ENCODE measurements at regions not wholly inside any gene's neighbourhood (a gene's known extent, or its start where the extent isn't known, plus 50 kb on each side); places are given as distances from the start of the nearest gene placed in this dataset.

GRCh38 chr11:80414181-80415165 is 973.6 kb upstream of the TENM4 start:
- no peak for TF ChIP-seq JUND (IDR thresholded peaks at IDR 0.05; ENCODE audit: low read depth)
- in situ Hi-C loops (cut with HindIII; ENCODE audit: low pct_unique_long_range_greater_than_20kb, low sequenced_read_pairs) = no loop called here
- DNase-seq (ENCODE audit: low read depth in 1 of 2, low spot score in 1 of 2) = no peak

- DNase-seq (ENCODE audit: low read depth in 1 of 2, low spot score in 1 of 2) = no peak
- no peak for TF ChIP-seq JUND (IDR thresholded peaks at IDR 0.05; ENCODE audit: low read depth)
- in situ Hi-C loops (cut with HindIII; ENCODE audit: low pct_unique_long_range_greater_than_20kb, low sequenced_read_pairs) = no loop called here
Observed at GRCh38 chr11:80412604-80413003, 971.8 kb upstream of the TENM4 start.

GRCh38 chr11:80393210-80393609 is 952.4 kb upstream of the TENM4 start:
- in situ Hi-C loops (cut with HindIII; ENCODE audit: low pct_unique_long_range_greater_than_20kb, low sequenced_read_pairs) = no loop called here
- no peak for TF ChIP-seq JUND (IDR thresholded peaks at IDR 0.05; ENCODE audit: low read depth)

GRCh38 chr11:80390505-80390904 is 949.7 kb upstream of the TENM4 start:
- TF ChIP-seq JUND (IDR thresholded peaks at IDR 0.05; ENCODE audit: low read depth) = no peak
- in situ Hi-C loops (cut with HindIII; ENCODE audit: low pct_unique_long_range_greater_than_20kb, low sequenced_read_pairs) = no loop called here
- DNase-seq (ENCODE audit: low read depth in 1 of 2, low spot score in 1 of 2) = no peak

More at GRCh38 chr11:80393210-80393609, 952.4 kb upstream of the TENM4 start:
- no peak for DNase-seq (ENCODE audit: low read depth in 1 of 2, low spot score in 1 of 2)

GRCh38 chr11:80388536-80388935 is 947.7 kb upstream of the TENM4 start:
- no peak for DNase-seq (ENCODE audit: low read depth in 1 of 2, low spot score in 1 of 2)
- TF ChIP-seq JUND (IDR thresholded peaks at IDR 0.05; ENCODE audit: low read depth) = no peak
- in situ Hi-C loops (cut with HindIII; ENCODE audit: low pct_unique_long_range_greater_than_20kb, low sequenced_read_pairs) = no loop called here

- DNase-seq (ENCODE audit: low read depth in 1 of 2, low spot score in 1 of 2) = no peak
- no peak for TF ChIP-seq JUND (IDR thresholded peaks at IDR 0.05; ENCODE audit: low read depth)
- in situ Hi-C loops (cut with HindIII; ENCODE audit: low pct_unique_long_range_greater_than_20kb, low sequenced_read_pairs) = no loop called here
Observed at GRCh38 chr11:80388130-80388529, 947.3 kb upstream of the TENM4 start.

GRCh38 chr11:80383655-80384054 is 942.8 kb upstream of the TENM4 start:
- no peak for TF ChIP-seq JUND (IDR thresholded peaks at IDR 0.05; ENCODE audit: low read depth)
- peak in 1 of 2 experiments; percentile 22 for DNase-seq (ENCODE audit: low read depth in 1 of 2, low spot score in 1 of 2)
- in situ Hi-C loops (cut with HindIII; ENCODE audit: low pct_unique_long_range_greater_than_20kb, low sequenced_read_pairs) = no loop called here

GRCh38 chr11:80379620-80380278 is 938.9 kb upstream of the TENM4 start:
- peak in 1 of 2 experiments; percentile 74 for DNase-seq (ENCODE audit: low read depth in 1 of 2, low spot score in 1 of 2)
- no peak for TF ChIP-seq JUND (IDR thresholded peaks at IDR 0.05; ENCODE audit: low read depth)
- in situ Hi-C loops (cut with HindIII; ENCODE audit: low pct_unique_long_range_greater_than_20kb, low sequenced_read_pairs) = no loop called here

GRCh38 chr11:80371931-80372330 is 931.1 kb upstream of the TENM4 start:
- DNase-seq (ENCODE audit: low read depth in 1 of 2, low spot score in 1 of 2) = no peak
- in situ Hi-C loops (cut with HindIII; ENCODE audit: low pct_unique_long_range_greater_than_20kb, low sequenced_read_pairs) = no loop called here
- no peak for TF ChIP-seq JUND (IDR thresholded peaks at IDR 0.05; ENCODE audit: low read depth)

GRCh38 chr11:80365980-80366379 is 925.1 kb upstream of the TENM4 start:
- TF ChIP-seq JUND (IDR thresholded peaks at IDR 0.05; ENCODE audit: low read depth) = no peak
- no peak for DNase-seq (ENCODE audit: low read depth in 1 of 2, low spot score in 1 of 2)
- in situ Hi-C loops (cut with HindIII; ENCODE audit: low pct_unique_long_range_greater_than_20kb, low sequenced_read_pairs) = no loop called here

DNA sequence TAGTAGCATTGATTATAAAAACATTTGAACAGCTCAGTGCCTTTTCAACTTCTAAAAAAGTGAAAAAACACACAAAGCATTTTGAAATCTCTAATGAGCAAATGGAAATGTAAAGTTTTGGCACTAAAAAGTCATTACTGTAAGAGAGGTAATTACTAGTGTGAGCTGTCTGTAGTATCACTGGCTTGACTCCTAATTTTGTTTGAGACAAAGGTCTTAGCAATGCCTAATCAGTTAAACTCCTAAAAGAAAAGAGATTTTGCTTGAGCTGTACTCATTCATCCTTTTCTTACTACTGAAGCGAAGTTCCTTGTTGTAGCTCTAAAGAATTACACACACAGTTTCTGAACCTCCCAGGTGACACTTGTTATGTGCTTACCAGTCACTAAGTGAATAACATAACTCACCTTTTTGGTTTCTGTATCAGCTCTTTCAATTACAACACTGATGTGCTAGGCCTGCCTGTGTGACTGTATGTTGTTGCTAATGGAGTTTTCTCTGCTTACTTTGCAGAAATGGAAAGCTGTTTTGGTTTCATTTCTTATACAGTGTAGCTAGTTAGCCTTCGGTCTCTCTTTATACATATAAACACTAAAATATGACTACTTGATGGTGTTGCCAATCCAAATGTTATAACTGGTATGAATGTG is 924.4 kb upstream of the TENM4 start:
- no peak for DNase-seq (ENCODE audit: low read depth in 1 of 2, low spot score in 1 of 2)

DNA sequence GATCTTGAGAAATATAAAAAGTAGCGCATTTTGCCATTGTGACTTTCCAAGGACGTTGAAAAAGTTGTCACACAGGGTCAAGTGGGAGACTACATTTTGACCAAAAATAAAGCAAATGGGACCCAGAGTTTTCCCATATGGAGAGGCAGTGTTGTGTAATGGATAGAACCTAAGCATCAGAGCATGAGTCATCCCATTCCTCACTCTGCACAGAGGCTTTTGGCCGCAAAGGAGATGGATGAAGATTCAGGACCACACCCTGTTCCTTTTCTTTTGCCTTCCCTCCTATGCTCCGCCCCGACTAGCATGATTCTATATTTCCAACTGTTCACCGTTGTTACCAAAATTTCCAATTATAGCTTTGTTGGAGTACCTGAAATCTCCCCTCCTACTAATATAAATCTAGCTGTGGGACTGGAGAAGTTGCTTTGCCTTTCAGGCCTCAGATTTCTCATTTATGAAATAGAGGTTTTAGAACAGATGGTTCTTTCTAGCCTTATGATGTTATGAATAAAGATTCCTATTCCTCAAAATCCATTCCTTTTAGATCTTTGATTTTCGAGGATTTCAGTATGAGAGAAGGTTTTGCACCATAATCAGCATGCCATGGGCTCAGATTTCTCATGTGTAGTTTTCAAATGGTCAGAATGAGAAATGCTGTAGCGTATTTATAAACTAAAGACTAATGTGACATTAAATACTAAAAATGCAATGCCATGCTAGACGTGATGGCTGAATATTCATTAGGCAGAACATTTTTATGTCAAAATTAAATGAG is 921.9 kb upstream of the TENM4 start:
- no peak for TF ChIP-seq JUND (IDR thresholded peaks at IDR 0.05; ENCODE audit: low read depth)
- DNase-seq (ENCODE audit: low read depth in 1 of 2, low spot score in 1 of 2) = no peak
- in situ Hi-C loops (cut with HindIII; ENCODE audit: low pct_unique_long_range_greater_than_20kb, low sequenced_read_pairs) = no loop called here

More for the DNA sequence above, 924.4 kb upstream of the TENM4 start:
- in situ Hi-C loops (cut with HindIII; ENCODE audit: low pct_unique_long_range_greater_than_20kb, low sequenced_read_pairs) = no loop called here
- TF ChIP-seq JUND (IDR thresholded peaks at IDR 0.05; ENCODE audit: low read depth) = no peak
